Vagina (tissue), 2 donors: ENCODE measurements at regions not wholly inside any gene's neighbourhood (a gene's known extent, or its start where the extent isn't known, plus 50 kb on each side); places are given as distances from the start of the nearest gene placed in this dataset.

Experiments
- POLR2A ChIP-seq, 2 donors: fragments of 450-650 bp; IDR thresholded peaks; one replicate each; pipeline ENCODE4 v1.6.1; 2017; ENCODE audit warnings: antibody characterized with exemption in 2 of 2, mild to moderate bottlenecking in 2 of 2, moderate library complexity in 2 of 2
- TF ChIP-seq, protein P1 (sequence below), 3 experiments: fragments of 450-650 bp in 2 of 3; fragments of 200-600 bp in 1 of 3; sonication (generic) in 1 of 3; IDR thresholded peaks; one replicate each; pipeline ENCODE4 v1.5.1; 2017 to 2019; ENCODE audit warnings: antibody characterized with exemption in 3 of 3, mild to moderate bottlenecking in 2 of 3, moderate library complexity in 2 of 3

DNA sequence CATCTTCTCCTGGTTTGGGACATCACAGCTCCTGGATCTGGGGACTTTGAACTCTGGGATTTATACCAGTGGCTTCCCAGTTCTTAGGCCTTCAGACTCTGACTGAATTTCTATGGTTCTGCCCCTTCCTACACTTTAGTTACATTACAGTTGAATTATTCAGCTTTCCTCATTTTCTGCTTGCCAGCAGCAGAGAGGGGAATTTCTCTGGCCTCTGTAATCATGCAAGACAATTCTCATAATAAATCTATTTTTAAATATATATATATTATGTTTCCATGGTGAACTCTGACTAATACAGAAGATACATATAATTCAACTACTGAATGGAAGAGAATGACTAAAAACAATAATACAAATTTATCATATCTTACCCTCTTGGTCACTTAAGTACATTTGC lies 1478.6 kb upstream of the ACVR2A start:
- TF ChIP-seq POLR2A (IDR thresholded peaks at IDR 0.05), result no peak
- TF ChIP-seq, protein P1, sequence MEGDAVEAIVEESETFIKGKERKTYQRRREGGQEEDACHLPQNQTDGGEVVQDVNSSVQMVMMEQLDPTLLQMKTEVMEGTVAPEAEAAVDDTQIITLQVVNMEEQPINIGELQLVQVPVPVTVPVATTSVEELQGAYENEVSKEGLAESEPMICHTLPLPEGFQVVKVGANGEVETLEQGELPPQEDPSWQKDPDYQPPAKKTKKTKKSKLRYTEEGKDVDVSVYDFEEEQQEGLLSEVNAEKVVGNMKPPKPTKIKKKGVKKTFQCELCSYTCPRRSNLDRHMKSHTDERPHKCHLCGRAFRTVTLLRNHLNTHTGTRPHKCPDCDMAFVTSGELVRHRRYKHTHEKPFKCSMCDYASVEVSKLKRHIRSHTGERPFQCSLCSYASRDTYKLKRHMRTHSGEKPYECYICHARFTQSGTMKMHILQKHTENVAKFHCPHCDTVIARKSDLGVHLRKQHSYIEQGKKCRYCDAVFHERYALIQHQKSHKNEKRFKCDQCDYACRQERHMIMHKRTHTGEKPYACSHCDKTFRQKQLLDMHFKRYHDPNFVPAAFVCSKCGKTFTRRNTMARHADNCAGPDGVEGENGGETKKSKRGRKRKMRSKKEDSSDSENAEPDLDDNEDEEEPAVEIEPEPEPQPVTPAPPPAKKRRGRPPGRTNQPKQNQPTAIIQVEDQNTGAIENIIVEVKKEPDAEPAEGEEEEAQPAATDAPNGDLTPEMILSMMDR (IDR thresholded peaks at IDR 0.05), result no peak
